ENCODE measurements at regions not wholly inside any gene's neighbourhood (a gene's known extent, or its start where the extent isn't known, plus 50 kb on each side); places are given as distances from the start of the nearest gene placed in this dataset.
"Not testable (repeated sequence)": the region's sequence is repeated elsewhere in the genome, so short reads cannot be mapped to it uniquely, and the experiment has no call there.

GRCh38 chr6:119830494-119831295 is 481.1 kb upstream of the MAN1A1 start:
- H3K27me3 ChIP-seq (ENCODE audit: insufficient read depth): no peaks in the 10 kb centered on the region
- H3K4me1 ChIP-seq (ENCODE audit: control insufficient read depth in 1 of 2, insufficient read depth in 2 of 2, low read depth in 1 of 2, low read length in 1 of 2): no peaks in the 10 kb centered on the region
- no peak overlapping the region for H3K4me2 ChIP-seq
- no peak overlapping the region for H3K27ac ChIP-seq (ENCODE audit: low read depth in 2 of 2, low read length in 1 of 2)
- no peak overlapping the region for H3K4me3 ChIP-seq (ENCODE audit: low read depth in 2 of 2, low read length in 1 of 2)
- H3K9me3 ChIP-seq: no peaks in the 10 kb centered on the region
- H3K9me2 ChIP-seq: no peaks in the 10 kb centered on the region
- POLR2A ChIA-PET: no interaction called here
- DNase-seq: no peak
- WGBS (ENCODE audit: low lambda C conversion rate): 30% methylated on average over 2 of the region's 5 CpGs
- H3K36me3 ChIP-seq (replicated peaks in 1 of 2; ENCODE audit: control insufficient read depth in 1 of 2, insufficient read depth in 2 of 2, low read length in 1 of 2): no peaks in the 10 kb centered on the region
- CTCF ChIA-PET: no interaction called here
- H2AFZ ChIP-seq (ENCODE audit: low read depth): no peak overlapping the region
- H3F3A ChIP-seq (replicated peaks; ENCODE audit: insufficient read depth): no peaks in the 10 kb centered on the region
- no peaks in the 10 kb centered on the region for H4K20me1 ChIP-seq (ENCODE audit: insufficient read depth)
- no peak overlapping the region for H3K9ac ChIP-seq
- H3K79me2 ChIP-seq (ENCODE audit: insufficient read depth): no peaks in the 10 kb centered on the region
- no peak for TF ChIP-seq MAX (IDR thresholded peaks at IDR 0.05; ENCODE audit: low read depth)
- no peak for TF ChIP-seq POLR2AphosphoS5 (IDR thresholded peaks at IDR 0.05; ENCODE audit: low read depth, low read length)
- TF ChIP-seq USF2 (IDR thresholded peaks at IDR 0.05; ENCODE audit: borderline replicate concordance, low read depth, low read length): no peak
- TF ChIP-seq PBX3 (IDR thresholded peaks at IDR 0.05): no peak

GRCh38 chr6:119830069-119830468 is 480.5 kb upstream of the MAN1A1 start:
- ChIA-PET CTCF (no interaction called here), POLR2A (no interaction called here)
- Histone ChIP-seq H3F3A (replicated peaks; ENCODE audit: insufficient read depth) (no peaks in the 10 kb centered on the region), H3K27ac (ENCODE audit: low read depth in 2 of 2, low read length in 1 of 2) (no peak overlapping the region), H2AFZ (ENCODE audit: low read depth) (no peak overlapping the region), H3K4me3 (ENCODE audit: low read depth in 2 of 2, low read length in 1 of 2) (no peak overlapping the region), H3K9ac (no peak overlapping the region), H3K4me1 (ENCODE audit: control insufficient read depth in 1 of 2, insufficient read depth in 2 of 2, low read depth in 1 of 2, low read length in 1 of 2) (no peaks in the 10 kb centered on the region), H3K4me2 (no peak overlapping the region), H3K27me3 (ENCODE audit: insufficient read depth) (no peaks in the 10 kb centered on the region), H3K9me2 (no peaks in the 10 kb centered on the region), H4K20me1 (ENCODE audit: insufficient read depth) (no peaks in the 10 kb centered on the region), H3K79me2 (ENCODE audit: insufficient read depth) (no peaks in the 10 kb centered on the region), H3K9me3 (no peaks in the 10 kb centered on the region), H3K36me3 (replicated peaks in 1 of 2; ENCODE audit: control insufficient read depth in 1 of 2, insufficient read depth in 2 of 2, low read length in 1 of 2) (no peaks in the 10 kb centered on the region)
- TF ChIP-seq FOXJ3 (CRISPR knock-in tag; IDR thresholded peaks at IDR 0.05) (no peak), NRF1 (IDR thresholded peaks at IDR 0.05; ENCODE audit: low read depth, low read length) (no peak), YY1 (IDR thresholded peaks at IDR 0.05; ENCODE audit: low read depth) (no peak), USF1 (IDR thresholded peaks at IDR 0.05; ENCODE audit: borderline replicate concordance, low read depth) (no peak), GATA2 (CRISPR knock-in tag; IDR thresholded peaks at IDR 0.05) (no peak), PBX3 (IDR thresholded peaks at IDR 0.05) (no peak), JUND (IDR thresholded peaks at IDR 0.05) (no peak), MAX (IDR thresholded peaks at IDR 0.05; ENCODE audit: low read depth) (no peak), TEAD4 (IDR thresholded peaks at IDR 0.05; ENCODE audit: borderline replicate concordance, insufficient read depth) (no peak), USF2 (IDR thresholded peaks at IDR 0.05; ENCODE audit: borderline replicate concordance, low read depth, low read length) (no peak), SIN3A (IDR thresholded peaks at IDR 0.05; ENCODE audit: borderline replicate concordance, low read depth, low read length) (no peak), RFX5 (IDR thresholded peaks at IDR 0.05; ENCODE audit: low read length) (no peak), MXI1 (IDR thresholded peaks at IDR 0.05; ENCODE audit: low read depth, low read length) (no peak), RAD21 (IDR thresholded peaks at IDR 0.05; ENCODE audit: low read length) (no peak), NFIC (IDR thresholded peaks at IDR 0.05; ENCODE audit: borderline replicate concordance) (no peak)
- DNase-seq: no peak
- WGBS (ENCODE audit: low lambda C conversion rate): 20% methylated on average over 1 of the region's 1 CpG

GRCh38 chr6:119829499-119829898 is 479.9 kb upstream of the MAN1A1 start:
- H3K9ac ChIP-seq; POLR2A ChIA-PET; H3K4me1 ChIP-seq (ENCODE audit: control insufficient read depth in 1 of 2, insufficient read depth in 2 of 2, low read depth in 1 of 2, low read length in 1 of 2); H3F3A ChIP-seq (replicated peaks; ENCODE audit: insufficient read depth); H3K4me3 ChIP-seq (ENCODE audit: low read depth in 2 of 2, low read length in 1 of 2); H2AFZ ChIP-seq (ENCODE audit: low read depth); DNase-seq; H4K20me1 ChIP-seq (ENCODE audit: insufficient read depth); H3K27ac ChIP-seq (ENCODE audit: low read depth in 2 of 2, low read length in 1 of 2); H3K27me3 ChIP-seq (ENCODE audit: insufficient read depth); H3K9me3 ChIP-seq; H3K79me2 ChIP-seq (ENCODE audit: insufficient read depth); H3K36me3 ChIP-seq (replicated peaks in 1 of 2; ENCODE audit: control insufficient read depth in 1 of 2, insufficient read depth in 2 of 2, low read length in 1 of 2); H3K4me2 ChIP-seq; H3K9me2 ChIP-seq: not testable (repeated sequence)
- CTCF ChIA-PET: interaction anchor here (0.8 kb wide), 1 partner anchor 16 kb away, joined by 3 read pairs; no protein-coding TSS in a partner anchor
- 15% methylated on average over 4 of the region's 4 CpGs for WGBS (ENCODE audit: low lambda C conversion rate)
